H9 (cell line): ENCODE measurements at regions not wholly inside any gene's neighbourhood (a gene's known extent, or its start where the extent isn't known, plus 50 kb on each side); places are given as distances from the start of the nearest gene placed in this dataset.

Source experiments
- DNase-seq: peaks from one replicate; pipeline ENCODE4 v3.0.0-alpha.2; 2017
- H2AFZ ChIP-seq: one replicate; pipeline ENCODE4 v1.6.1; 2013; ENCODE audit warnings: mild to moderate bottlenecking, low read length, control low read depth, moderate library complexity
- H2AK5ac ChIP-seq: 2 replicates; pipeline ENCODE4 v1.6.1; 2013; ENCODE audit warnings: low read length, control low read depth, mixed read lengths; ENCODE audit not compliant: insufficient read length
- H2BK120ac ChIP-seq: one replicate; pipeline ENCODE4 v1.6.1; 2013; ENCODE audit warnings: low read depth, mild to moderate bottlenecking, low read length, control low read depth, inconsistent platforms; ENCODE audit not compliant: poor library complexity, severe bottlenecking
- H2BK12ac ChIP-seq: 2 replicates; pipeline ENCODE4 v1.6.1; 2013; ENCODE audit warnings: low read length, control low read depth, mixed read lengths, low read depth; ENCODE audit not compliant: insufficient read length
- H2BK15ac ChIP-seq: 2 replicates; pipeline ENCODE4 v1.6.1; 2013; ENCODE audit warnings: low read depth, low read length, control low read depth
- H2BK20ac ChIP-seq: one replicate; pipeline ENCODE4 v1.6.1; 2013; ENCODE audit warnings: low read depth, mild to moderate bottlenecking, low read length, control low read depth, inconsistent platforms; ENCODE audit not compliant: poor library complexity, severe bottlenecking
- H2BK5ac ChIP-seq: 2 replicates; pipeline ENCODE4 v1.6.1; 2013; ENCODE audit warnings: low read length, control low read depth, mixed read lengths; ENCODE audit not compliant: insufficient read length
- H3K14ac ChIP-seq: 2 replicates; pipeline ENCODE4 v1.6.1; 2013; ENCODE audit warnings: low read length, control low read depth; ENCODE audit not compliant: insufficient read depth
- H3K18ac ChIP-seq: 2 replicates; pipeline ENCODE4 v1.6.1; 2013; ENCODE audit warnings: low read depth, mild to moderate bottlenecking, mixed read lengths, low read length, control low read depth; ENCODE audit not compliant: insufficient read length
- H3K23ac ChIP-seq: 2 replicates; pipeline ENCODE4 v1.6.1; 2013; ENCODE audit warnings: low read length, control low read depth, mixed read lengths, low read depth; ENCODE audit not compliant: insufficient read length
- H3K23me2 ChIP-seq: 2 replicates; pipeline ENCODE4 v1.6.1; 2013; ENCODE audit warnings: low read depth, mild to moderate bottlenecking, mixed read lengths, low read length, control low read depth; ENCODE audit not compliant: insufficient read length, poor library complexity, severe bottlenecking
- H3K27ac ChIP-seq: 2 replicates; pipeline ENCODE4 v1.5.1; 2013; ENCODE audit warnings: low read length, control low read depth, mixed read lengths, low read depth; ENCODE audit not compliant: insufficient read length
- H3K27me3 ChIP-seq: 2 replicates; pipeline ENCODE4 v1.6.1; 2013; ENCODE audit warnings: low read length, control low read depth, inconsistent platforms; ENCODE audit not compliant: insufficient read depth
- H3K4ac ChIP-seq: 2 replicates; pipeline ENCODE4 v1.6.1; 2013; ENCODE audit warnings: low read depth, mild to moderate bottlenecking, control low read depth, inconsistent platforms, low read length, moderate library complexity
- H3K4me1 ChIP-seq: 2 replicates; pipeline ENCODE4 v1.6.1; 2013; ENCODE audit warnings: low read length, control low read depth, inconsistent platforms; ENCODE audit not compliant: insufficient read depth
- H3K4me2 ChIP-seq: 2 replicates; pipeline ENCODE4 v1.6.1; 2013; ENCODE audit warnings: low read length, control low read depth, mixed read lengths; ENCODE audit not compliant: insufficient read length, insufficient read depth
- H3K56ac ChIP-seq: 2 replicates; pipeline ENCODE4 v1.6.1; 2013; ENCODE audit warnings: low read depth, mild to moderate bottlenecking, mixed read lengths, low read length, control low read depth; ENCODE audit not compliant: insufficient read length
- H3K79me1 ChIP-seq: 2 replicates; pipeline ENCODE4 v1.6.1; 2013; ENCODE audit warnings: low read depth, mild to moderate bottlenecking, moderate library complexity, low read length, control low read depth, inconsistent platforms; ENCODE audit not compliant: insufficient read depth, poor library complexity, severe bottlenecking
- H3K79me2 ChIP-seq: 2 replicates; pipeline ENCODE4 v1.6.1; 2013; ENCODE audit warnings: low read length, control low read depth, inconsistent platforms; ENCODE audit not compliant: insufficient read depth
- H3K9ac ChIP-seq: 2 replicates; pipeline ENCODE4 v1.6.1; 2013; ENCODE audit warnings: low read length, control low read depth, mixed read lengths; ENCODE audit not compliant: insufficient read length; ENCODE audit errors: extremely low read depth
- H3K9me3 ChIP-seq: one replicate; pipeline ENCODE4 v1.6.1; 2013; ENCODE audit warnings: low read depth, low read length, inconsistent platforms; ENCODE audit not compliant: control insufficient read depth
- H3T11ph ChIP-seq: one replicate; pipeline ENCODE4 v1.6.1; 2013; ENCODE audit warnings: mild to moderate bottlenecking, low read length, control low read depth, inconsistent platforms
- H4K20me1 ChIP-seq: one replicate; pipeline ENCODE4 v1.6.1; 2013; ENCODE audit not compliant: control insufficient read depth, insufficient read length, insufficient read depth
- H4K5ac ChIP-seq: 2 replicates; pipeline ENCODE4 v1.6.1; 2013; ENCODE audit warnings: low read depth, mild to moderate bottlenecking, mixed read lengths, low read length, control low read depth; ENCODE audit not compliant: insufficient read length
- H4K8ac ChIP-seq: replicated peaks from 2 replicates; pipeline ENCODE4 v1.6.1; 2013; ENCODE audit warnings: low read length, control low read depth, mixed read lengths, low read depth; ENCODE audit not compliant: insufficient read length
- H4K91ac ChIP-seq: 2 replicates; pipeline ENCODE4 v1.6.1; 2013; ENCODE audit warnings: low read depth, mild to moderate bottlenecking, moderate library complexity, mixed read lengths, low read length, control low read depth; ENCODE audit not compliant: insufficient read length
- H3K27ac Mint-ChIP-seq, 3 experiments: 2 replicates in 2 of 3; 3 replicates in 1 of 3; pipeline ENCODE4 v1.8.0; 2020 to 2021; ENCODE audit warnings: mixed read lengths in 3 of 3, mild to moderate bottlenecking in 1 of 3, moderate library complexity in 1 of 3
- H3K27me3 Mint-ChIP-seq: 2 replicates; pipeline ENCODE4 v1.8.0; 2021; ENCODE audit warnings: low read depth, mild to moderate bottlenecking, moderate library complexity, mixed read lengths
- H3K36me3 Mint-ChIP-seq, 3 experiments: 2 replicates in 2 of 3; 3 replicates in 1 of 3; pipeline ENCODE4 v1.8.0; 2020 to 2021; ENCODE audit warnings: low read depth in 3 of 3, mixed read lengths in 3 of 3; ENCODE audit not compliant: insufficient read depth in 1 of 3
- H3K4me1 Mint-ChIP-seq, 2 experiments: 2 replicates each; pipeline ENCODE4 v1.8.0; 2020; ENCODE audit warnings: mixed read lengths in 2 of 2
- H3K4me3 Mint-ChIP-seq, 2 experiments: 2 replicates in 1 of 2; 3 replicates in 1 of 2; pipeline ENCODE4 v1.8.0; 2020 to 2021; ENCODE audit warnings: mild to moderate bottlenecking in 2 of 2, mixed read lengths in 2 of 2, moderate library complexity in 1 of 2
- H3K9me3 Mint-ChIP-seq, 2 experiments: 2 replicates in 1 of 2; 3 replicates in 1 of 2; pipeline ENCODE4 v1.8.0; 2020; ENCODE audit warnings: mild to moderate bottlenecking in 2 of 2, mixed read lengths in 2 of 2, moderate library complexity in 1 of 2
- WGBS: extraction: QIAGEN DNeasy Blood & Tissue Kit; methylation state at CpG from one replicate; pipeline ENCODE4 v1.1.7; 2013; ENCODE audit warnings: missing lambda C conversion rate, low lambda C conversion rate, mixed read lengths; ENCODE audit not compliant: insufficient read length; ENCODE audit errors: extremely low coverage; 5-methylcytosine and 5-hydroxymethylcytosine counted together
- TF ChIP-seq, protein P1 (sequence below): fragments of 200-600 bp; sonication (generic); conservative IDR thresholded peaks from 3 replicates; pipeline ENCODE4 v1.8.0; 2021; ENCODE audit warnings: antibody characterized with exemption, mild to moderate bottlenecking

DNA sequence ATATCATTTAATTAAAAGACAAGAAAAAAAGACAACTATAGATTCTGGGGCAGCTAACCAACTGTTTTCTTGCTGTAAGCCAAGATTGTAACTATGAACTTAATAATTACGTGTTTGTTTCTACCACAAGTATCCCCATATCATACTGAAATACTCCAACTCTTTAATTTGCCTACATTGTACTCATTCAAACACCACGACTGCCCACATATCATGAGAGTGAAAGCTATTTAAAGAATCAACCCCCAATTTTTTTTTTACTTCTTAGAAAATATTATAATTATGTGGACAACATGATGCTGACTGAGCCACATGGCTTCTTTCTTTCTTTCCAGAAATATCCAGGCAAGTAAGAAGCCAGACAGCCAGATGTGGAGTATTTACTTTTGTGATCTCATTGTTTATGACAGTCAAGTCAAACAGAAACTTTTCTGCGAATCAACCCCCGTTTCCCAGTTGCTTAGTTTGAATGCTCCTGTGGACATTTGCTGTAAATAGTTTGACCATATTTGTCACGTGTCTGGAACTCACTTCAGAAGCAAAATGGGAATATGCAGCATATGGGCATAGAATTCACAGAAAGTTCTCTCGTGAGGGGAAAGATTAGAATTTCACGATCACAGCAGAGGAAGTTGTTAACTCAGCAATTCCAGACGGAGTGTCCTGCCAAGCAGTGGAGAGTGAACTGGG is 126.8 kb upstream of the PSMD7 start:
- H4K8ac ChIP-seq = no peak overlapping the region
- no peak overlapping the region for H3K56ac ChIP-seq
- no peaks in the 10 kb centered on the region for H3K9me3 Mint-ChIP-seq
- H3T11ph ChIP-seq = no peak overlapping the region
- 0 out of 4 replicates have a peak, but pooled peaks cover 0 to 3% of the 10 kb centered on the region in 2 experiments for H3K4me1 Mint-ChIP-seq
- H3K27me3 ChIP-seq = no peaks in the 10 kb centered on the region
- H3K14ac ChIP-seq = no peak overlapping the region
- no peak overlapping the region for H3K4me2 ChIP-seq
- no peak overlapping the region for H3K4ac ChIP-seq
- H3K23ac ChIP-seq = no peak overlapping the region
- no peaks in the 10 kb centered on the region; the same call in 1 of the 2 replicates for H3K27me3 Mint-ChIP-seq
- H3K4me3 Mint-ChIP-seq = no peak overlapping the region
- no peaks in the 10 kb centered on the region for H3K36me3 Mint-ChIP-seq
- H3K9me3 ChIP-seq = no peaks in the 10 kb centered on the region
- no peak overlapping the region for H3K27ac Mint-ChIP-seq
- H4K20me1 ChIP-seq = no peaks in the 10 kb centered on the region
- no peak overlapping the region for H2AK5ac ChIP-seq
- H3K9ac ChIP-seq = no peak overlapping the region
- H4K91ac ChIP-seq = no peak overlapping the region
- no peak overlapping the region for H2BK12ac ChIP-seq
- no peak for DNase-seq
- WGBS = no CpG with 5 or more reads among the region's 8 CpGs
- no peak overlapping the region for H4K5ac ChIP-seq
- no peak overlapping the region for H2BK15ac ChIP-seq
- no peak overlapping the region for H2BK20ac ChIP-seq
- H3K4me1 ChIP-seq = no peaks in the 10 kb centered on the region
- H2BK120ac ChIP-seq = no peak overlapping the region
- H3K27ac ChIP-seq = no peak overlapping the region
- no peaks in the 10 kb centered on the region for H3K23me2 ChIP-seq
- no peak overlapping the region for H3K18ac ChIP-seq
- H2AFZ ChIP-seq = no peak overlapping the region
- no peaks in the 10 kb centered on the region for H3K79me1 ChIP-seq
- no peaks in the 10 kb centered on the region for H3K79me2 ChIP-seq
- TF ChIP-seq, protein P1, sequence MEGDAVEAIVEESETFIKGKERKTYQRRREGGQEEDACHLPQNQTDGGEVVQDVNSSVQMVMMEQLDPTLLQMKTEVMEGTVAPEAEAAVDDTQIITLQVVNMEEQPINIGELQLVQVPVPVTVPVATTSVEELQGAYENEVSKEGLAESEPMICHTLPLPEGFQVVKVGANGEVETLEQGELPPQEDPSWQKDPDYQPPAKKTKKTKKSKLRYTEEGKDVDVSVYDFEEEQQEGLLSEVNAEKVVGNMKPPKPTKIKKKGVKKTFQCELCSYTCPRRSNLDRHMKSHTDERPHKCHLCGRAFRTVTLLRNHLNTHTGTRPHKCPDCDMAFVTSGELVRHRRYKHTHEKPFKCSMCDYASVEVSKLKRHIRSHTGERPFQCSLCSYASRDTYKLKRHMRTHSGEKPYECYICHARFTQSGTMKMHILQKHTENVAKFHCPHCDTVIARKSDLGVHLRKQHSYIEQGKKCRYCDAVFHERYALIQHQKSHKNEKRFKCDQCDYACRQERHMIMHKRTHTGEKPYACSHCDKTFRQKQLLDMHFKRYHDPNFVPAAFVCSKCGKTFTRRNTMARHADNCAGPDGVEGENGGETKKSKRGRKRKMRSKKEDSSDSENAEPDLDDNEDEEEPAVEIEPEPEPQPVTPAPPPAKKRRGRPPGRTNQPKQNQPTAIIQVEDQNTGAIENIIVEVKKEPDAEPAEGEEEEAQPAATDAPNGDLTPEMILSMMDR = no peak
- H2BK5ac ChIP-seq = no peak overlapping the region
